ENCODE measurements at regions not wholly inside any gene's neighbourhood (a gene's known extent, or its start where the extent isn't known, plus 50 kb on each side); places are given as distances from the start of the nearest gene placed in this dataset.

- H3K9me3 Mint-ChIP-seq: no peaks in the 10 kb centered on the region
- no peaks in the 10 kb centered on the region for H3K27me3 Mint-ChIP-seq (ENCODE audit: low read depth)
- no peaks in the 10 kb centered on the region for H3K4me1 Mint-ChIP-seq (ENCODE audit: low read depth)
- DNase-seq (ENCODE audit: low spot score): no peak
- H3K36me3 Mint-ChIP-seq (ENCODE audit: low read depth): no peaks in the 10 kb centered on the region
- H3K4me3 Mint-ChIP-seq: no peak overlapping the region
- H3K27ac Mint-ChIP-seq: no peak overlapping the region
These were observed 724.8 kb downstream of the C12orf50 start for GRCh38 chr12:87304406-87304805.

- Mint-ChIP-seq H3K4me1 (ENCODE audit: low read depth) (no peaks in the 10 kb centered on the region), H3K27me3 (ENCODE audit: low read depth) (no peaks in the 10 kb centered on the region), H3K27ac (no peak overlapping the region), H3K4me3 (no peak overlapping the region), H3K9me3 (no peaks in the 10 kb centered on the region), H3K36me3 (ENCODE audit: low read depth) (no peaks in the 10 kb centered on the region)
- DNase-seq (ENCODE audit: low spot score): no peak
These were observed 725.7 kb downstream of the C12orf50 start for GRCh38 chr12:87303396-87304012.

- no peak overlapping the region for H3K4me3 Mint-ChIP-seq
- no peaks in the 10 kb centered on the region for H3K27me3 Mint-ChIP-seq (ENCODE audit: low read depth)
- DNase-seq (ENCODE audit: low spot score): no peak
- H3K27ac Mint-ChIP-seq: no peak overlapping the region
- H3K36me3 Mint-ChIP-seq (ENCODE audit: low read depth): no peaks in the 10 kb centered on the region
- no peaks in the 10 kb centered on the region for H3K4me1 Mint-ChIP-seq (ENCODE audit: low read depth)
- peaks cover 3% of the 10 kb centered on the region for H3K9me3 Mint-ChIP-seq
These were observed 727.0 kb downstream of the C12orf50 start for GRCh38 chr12:87302126-87302745.

- H3K27me3 Mint-ChIP-seq (ENCODE audit: low read depth): no peaks in the 10 kb centered on the region
- no peaks in the 10 kb centered on the region for H3K4me1 Mint-ChIP-seq (ENCODE audit: low read depth)
- H3K36me3 Mint-ChIP-seq (ENCODE audit: low read depth): no peaks in the 10 kb centered on the region
- H3K9me3 Mint-ChIP-seq: peaks cover 9% of the 10 kb centered on the region
- DNase-seq (ENCODE audit: low spot score): no peak
- no peak overlapping the region for H3K4me3 Mint-ChIP-seq
- no peak overlapping the region for H3K27ac Mint-ChIP-seq
These were observed 738.7 kb downstream of the C12orf50 start for GRCh38 chr12:87290505-87290904.

- Mint-ChIP-seq H3K4me3 (no peak overlapping the region), H3K27ac (no peak overlapping the region), H3K9me3 (no peaks in the 10 kb centered on the region), H3K4me1 (ENCODE audit: low read depth) (no peaks in the 10 kb centered on the region), H3K36me3 (ENCODE audit: low read depth) (no peaks in the 10 kb centered on the region), H3K27me3 (ENCODE audit: low read depth) (no peaks in the 10 kb centered on the region)
- no peak for DNase-seq (ENCODE audit: low spot score)
These were observed 745.3 kb downstream of the C12orf50 start for GRCh38 chr12:87283886-87284285.

- no peaks in the 10 kb centered on the region for H3K4me1 Mint-ChIP-seq (ENCODE audit: low read depth)
- H3K27me3 Mint-ChIP-seq (ENCODE audit: low read depth): no peaks in the 10 kb centered on the region
- no peak overlapping the region for H3K27ac Mint-ChIP-seq
- no peaks in the 10 kb centered on the region for H3K9me3 Mint-ChIP-seq
- H3K4me3 Mint-ChIP-seq: no peak overlapping the region
- H3K36me3 Mint-ChIP-seq (ENCODE audit: low read depth): no peaks in the 10 kb centered on the region
- DNase-seq (ENCODE audit: low spot score): no peak
These were observed 746.1 kb downstream of the C12orf50 start for GRCh38 chr12:87283111-87283510.

- H3K4me3 Mint-ChIP-seq: no peak overlapping the region
- H3K36me3 Mint-ChIP-seq (ENCODE audit: low read depth): no peaks in the 10 kb centered on the region
- no peak overlapping the region for H3K27ac Mint-ChIP-seq
- H3K27me3 Mint-ChIP-seq (ENCODE audit: low read depth): no peaks in the 10 kb centered on the region
- no peak for DNase-seq (ENCODE audit: low spot score)
- no peaks in the 10 kb centered on the region for H3K9me3 Mint-ChIP-seq
- H3K4me1 Mint-ChIP-seq (ENCODE audit: low read depth): no peaks in the 10 kb centered on the region
These were observed 748.3 kb downstream of the C12orf50 start for GRCh38 chr12:87280893-87281292.

GRCh38 chr12:87280356-87280755 is 748.8 kb downstream of the C12orf50 start:
- H3K9me3 Mint-ChIP-seq: no peaks in the 10 kb centered on the region
- H3K27me3 Mint-ChIP-seq (ENCODE audit: low read depth): no peaks in the 10 kb centered on the region
- no peak overlapping the region for H3K27ac Mint-ChIP-seq
- no peak for DNase-seq (ENCODE audit: low spot score)
- H3K4me1 Mint-ChIP-seq (ENCODE audit: low read depth): no peaks in the 10 kb centered on the region
- H3K4me3 Mint-ChIP-seq: no peak overlapping the region
- no peaks in the 10 kb centered on the region for H3K36me3 Mint-ChIP-seq (ENCODE audit: low read depth)

- no peak overlapping the region for H3K4me3 Mint-ChIP-seq
- H3K9me3 Mint-ChIP-seq: no peaks in the 10 kb centered on the region
- no peaks in the 10 kb centered on the region for H3K4me1 Mint-ChIP-seq (ENCODE audit: low read depth)
- DNase-seq (ENCODE audit: low spot score): no peak
- H3K36me3 Mint-ChIP-seq (ENCODE audit: low read depth): no peaks in the 10 kb centered on the region
- H3K27ac Mint-ChIP-seq: no peak overlapping the region
- no peaks in the 10 kb centered on the region for H3K27me3 Mint-ChIP-seq (ENCODE audit: low read depth)
These were observed 754.5 kb downstream of the C12orf50 start for GRCh38 chr12:87274594-87275245.

- no peaks in the 10 kb centered on the region for H3K4me1 Mint-ChIP-seq (ENCODE audit: low read depth)
- no peak overlapping the region for H3K27ac Mint-ChIP-seq
These were observed 756.4 kb downstream of the C12orf50 start for GRCh38 chr12:87272851-87273250.

GRCh38 chr12:87270919-87271318 is 758.3 kb downstream of the C12orf50 start:
- no peak for DNase-seq (ENCODE audit: low spot score)
- Mint-ChIP-seq H3K27me3 (ENCODE audit: low read depth) (no peaks in the 10 kb centered on the region), H3K27ac (no peak overlapping the region), H3K4me1 (ENCODE audit: low read depth) (no peaks in the 10 kb centered on the region), H3K36me3 (ENCODE audit: low read depth) (no peaks in the 10 kb centered on the region), H3K4me3 (no peak overlapping the region), H3K9me3 (no peaks in the 10 kb centered on the region)

More at GRCh38 chr12:87272851-87273250, 756.4 kb downstream of the C12orf50 start:
- no peak overlapping the region for H3K4me3 Mint-ChIP-seq
- DNase-seq (ENCODE audit: low spot score): no peak
- H3K9me3 Mint-ChIP-seq: no peaks in the 10 kb centered on the region
- H3K36me3 Mint-ChIP-seq (ENCODE audit: low read depth): no peaks in the 10 kb centered on the region
- H3K27me3 Mint-ChIP-seq (ENCODE audit: low read depth): no peaks in the 10 kb centered on the region

- no peaks in the 10 kb centered on the region for H3K27me3 Mint-ChIP-seq (ENCODE audit: low read depth)
- no peak overlapping the region for H3K4me3 Mint-ChIP-seq
- no peaks in the 10 kb centered on the region for H3K4me1 Mint-ChIP-seq (ENCODE audit: low read depth)
- no peak overlapping the region for H3K27ac Mint-ChIP-seq
- no peak for DNase-seq (ENCODE audit: low spot score)
- H3K36me3 Mint-ChIP-seq (ENCODE audit: low read depth): no peaks in the 10 kb centered on the region
- no peaks in the 10 kb centered on the region for H3K9me3 Mint-ChIP-seq
These were observed 762.9 kb downstream of the C12orf50 start for GRCh38 chr12:87266305-87266704.

GRCh38 chr12:87259391-87259790 is 769.8 kb downstream of the C12orf50 start:
- Mint-ChIP-seq H3K27me3 (ENCODE audit: low read depth) (no peaks in the 10 kb centered on the region), H3K4me1 (ENCODE audit: low read depth) (no peaks in the 10 kb centered on the region), H3K9me3 (no peaks in the 10 kb centered on the region), H3K36me3 (ENCODE audit: low read depth) (no peaks in the 10 kb centered on the region), H3K27ac (no peak overlapping the region), H3K4me3 (no peak overlapping the region)
- DNase-seq (ENCODE audit: low spot score): no peak

- Mint-ChIP-seq H3K4me3 (no peak overlapping the region), H3K36me3 (ENCODE audit: low read depth) (no peaks in the 10 kb centered on the region), H3K27me3 (ENCODE audit: low read depth) (no peaks in the 10 kb centered on the region), H3K4me1 (ENCODE audit: low read depth) (no peaks in the 10 kb centered on the region), H3K27ac (no peak overlapping the region), H3K9me3 (peaks cover 14% of the 10 kb centered on the region)
- no peak for DNase-seq (ENCODE audit: low spot score)
These were observed 774.7 kb downstream of the C12orf50 start for GRCh38 chr12:87254381-87255030.

Measured in T-helper 2 cell treated with Interferon-gamma antibody and Interleukin-4, amounts not matched to agents 5 μg/mL and 100 μg/mL, for 36 hours (primary cell).